Sigmoid colon (tissue), 4 donors: ENCODE measurements at regions not wholly inside any gene's neighbourhood (a gene's known extent, or its start where the extent isn't known, plus 50 kb on each side); places are given as distances from the start of the nearest gene placed in this dataset.

ENCODE experiments used
- CTCF ChIP-seq, 4 experiments: fragments of 450-650 bp in 3 of 4; fragments of 200-600 bp in 1 of 4; IDR thresholded peaks; one replicate each; pipeline ENCODE4 v1.5.1; 2016 to 2019; ENCODE audit warnings: antibody characterized with exemption in 4 of 4, mild to moderate bottlenecking in 3 of 4, moderate library complexity in 2 of 4
- EP300 ChIP-seq, 4 donors: sonication (generic); formaldehyde crosslinking; IDR thresholded peaks; one replicate each; pipeline ENCODE4 v1.6.1; 2017; ENCODE audit warnings: antibody characterized with exemption in 4 of 4
- POLR2A ChIP-seq, 2 donors: fragments of 450-650 bp; IDR thresholded peaks; one replicate each; pipeline ENCODE4 v1.6.1; 2016; ENCODE audit warnings: antibody characterized with exemption in 2 of 2, mild to moderate bottlenecking in 2 of 2, moderate library complexity in 2 of 2
- POLR2AphosphoS5 ChIP-seq, 4 donors: sonication (generic); formaldehyde crosslinking; IDR thresholded peaks; one replicate each; pipeline ENCODE4 v1.6.1; 2017; ENCODE audit warnings: antibody characterized with exemption in 4 of 4

GRCh38 chr18:14937271-14937670 is 189.3 kb downstream of the ANKRD30B start:
- TF ChIP-seq CTCF (IDR thresholded peaks at IDR 0.05): no peak
- no peak for TF ChIP-seq POLR2AphosphoS5 (IDR thresholded peaks at IDR 0.05)
- no peak for TF ChIP-seq POLR2A (IDR thresholded peaks at IDR 0.05)
- TF ChIP-seq EP300 (IDR thresholded peaks at IDR 0.05): no peak
